ENCODE measurements at regions not wholly inside any gene's neighbourhood (a gene's known extent, or its start where the extent isn't known, plus 50 kb on each side); places are given as distances from the start of the nearest gene placed in this dataset.

DNA sequence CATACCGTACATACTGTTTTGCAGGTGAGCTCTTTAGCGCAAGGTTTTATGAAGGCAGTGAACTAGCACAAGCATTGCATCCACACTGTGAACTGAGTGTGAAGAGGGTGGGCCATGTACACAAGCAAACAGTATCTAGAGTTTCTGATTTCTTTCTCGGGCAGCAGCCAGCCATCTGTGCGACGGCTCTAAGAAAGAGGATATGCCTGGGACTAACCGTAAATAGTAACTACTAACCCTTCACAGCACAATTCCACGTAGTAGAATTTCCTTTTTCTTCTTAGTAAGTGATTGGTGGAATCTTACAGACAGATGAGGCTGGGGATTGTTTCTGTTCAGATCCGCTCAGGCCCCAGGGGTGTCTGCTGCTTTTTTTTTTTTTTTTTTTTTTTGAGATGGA, 89.0 kb downstream of the DRD1 start (continued):
- TF ChIP-seq POLR2AphosphoS5 (IDR thresholded peaks at IDR 0.05; ENCODE audit: low read depth, low read length) (no peak), TCF12 (IDR thresholded peaks at IDR 0.05) (no peak), NFIC (IDR thresholded peaks at IDR 0.05; ENCODE audit: borderline replicate concordance) (no peak), NRF1 (IDR thresholded peaks at IDR 0.05; ENCODE audit: low read depth, low read length) (no peak), SMC3 (IDR thresholded peaks at IDR 0.05; ENCODE audit: low read depth, low read length) (no peak), ZBTB33 (IDR thresholded peaks at IDR 0.05; ENCODE audit: borderline replicate concordance, low read depth) (no peak), MAX (IDR thresholded peaks at IDR 0.05; ENCODE audit: low read depth) (no peak), RXRA (IDR thresholded peaks at IDR 0.05; ENCODE audit: borderline replicate concordance, low read depth) (no peak), GATA2 (CRISPR knock-in tag; IDR thresholded peaks at IDR 0.05) (no peak), GABPA (IDR thresholded peaks at IDR 0.05; ENCODE audit: low read depth) (no peak), CHD2 (IDR thresholded peaks at IDR 0.05; ENCODE audit: low read length, partially characterized antibody) (no peak), EZH2phosphoT487 (IDR thresholded peaks at IDR 0.05; ENCODE audit: borderline replicate concordance, low read depth) (no peak)

- H3K36me3 ChIP-seq (replicated peaks in 1 of 2; ENCODE audit: control insufficient read depth in 1 of 2, insufficient read depth in 2 of 2, low read length in 1 of 2): no peaks in the 10 kb centered on the region
- H3K9ac ChIP-seq: no peak overlapping the region
- H3K4me1 ChIP-seq (ENCODE audit: control insufficient read depth in 1 of 2, insufficient read depth in 2 of 2, low read depth in 1 of 2, low read length in 1 of 2): no peaks in the 10 kb centered on the region
- no peak for DNase-seq
- H3K9me2 ChIP-seq: no peaks in the 10 kb centered on the region
- 35% methylated on average over 2 of the region's 2 CpGs for WGBS (ENCODE audit: low lambda C conversion rate)
- no peak overlapping the region for H3K4me2 ChIP-seq
- no peaks in the 10 kb centered on the region for H4K20me1 ChIP-seq (ENCODE audit: insufficient read depth)
- no peak overlapping the region for H2AFZ ChIP-seq (ENCODE audit: low read depth)
- ChIA-PET CTCF (no interaction called here), POLR2A (no interaction called here)
- H3K9me3 ChIP-seq: no peaks in the 10 kb centered on the region
- H3F3A ChIP-seq (replicated peaks; ENCODE audit: insufficient read depth): no peaks in the 10 kb centered on the region
- TF ChIP-seq MAX (IDR thresholded peaks at IDR 0.05; ENCODE audit: low read depth): no peak
- no peak for TF ChIP-seq POLR2AphosphoS5 (IDR thresholded peaks at IDR 0.05; ENCODE audit: low read depth, low read length)
- TF ChIP-seq RAD21 (IDR thresholded peaks at IDR 0.05; ENCODE audit: low read length): no peak
- no peak for TF ChIP-seq ELF1 (IDR thresholded peaks at IDR 0.05)
- no peak for TF ChIP-seq FOSL2 (IDR thresholded peaks at IDR 0.05; ENCODE audit: borderline replicate concordance, low read depth)
- no peak for TF ChIP-seq ZBTB33 (IDR thresholded peaks at IDR 0.05; ENCODE audit: borderline replicate concordance, low read depth)
- TF ChIP-seq SIN3A (IDR thresholded peaks at IDR 0.05; ENCODE audit: borderline replicate concordance, low read depth, low read length): no peak
- TF ChIP-seq, protein P1, sequence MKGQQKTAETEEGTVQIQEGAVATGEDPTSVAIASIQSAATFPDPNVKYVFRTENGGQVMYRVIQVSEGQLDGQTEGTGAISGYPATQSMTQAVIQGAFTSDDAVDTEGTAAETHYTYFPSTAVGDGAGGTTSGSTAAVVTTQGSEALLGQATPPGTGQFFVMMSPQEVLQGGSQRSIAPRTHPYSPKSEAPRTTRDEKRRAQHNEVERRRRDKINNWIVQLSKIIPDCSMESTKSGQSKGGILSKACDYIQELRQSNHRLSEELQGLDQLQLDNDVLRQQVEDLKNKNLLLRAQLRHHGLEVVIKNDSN (IDR thresholded peaks at IDR 0.05; ENCODE audit: borderline replicate concordance, low read depth): no peak
- no peak for TF ChIP-seq TAF1 (IDR thresholded peaks at IDR 0.05; ENCODE audit: borderline replicate concordance, low read depth, low read length)
- H3K79me2 ChIP-seq (ENCODE audit: insufficient read depth): no peaks in the 10 kb centered on the region
- H3K27ac ChIP-seq (ENCODE audit: low read depth in 2 of 2, low read length in 1 of 2): no peak overlapping the region
- no peak overlapping the region for H3K4me3 ChIP-seq (ENCODE audit: low read depth in 2 of 2, low read length in 1 of 2)
- no peaks in the 10 kb centered on the region for H3K27me3 ChIP-seq (ENCODE audit: insufficient read depth)
Measured at GRCh38 chr5:175353926-175354325, 90.1 kb downstream of the DRD1 start.

Measured in SK-N-SH (cell line).